ENCODE measurements at regions not wholly inside any gene's neighbourhood (a gene's known extent, or its start where the extent isn't known, plus 50 kb on each side); places are given as distances from the start of the nearest gene placed in this dataset.

GRCh38 chr9:88310310-88310980 lies 77.8 kb upstream of the SPIN1 start:
- no peak for TF ChIP-seq CTCF (IDR thresholded peaks at IDR 0.05)
- POLR2A ChIA-PET = no interaction called here
- ATAC-seq (ENCODE audit: low read depth) (no peak), DNase-seq (no peak)
- Mint-ChIP-seq H3K9me3 (no peaks in the 10 kb centered on the region), H3K36me3 (ENCODE audit: low read depth) (no peaks in the 10 kb centered on the region), H3K4me3 (no peak overlapping the region), H3K27ac (no peak overlapping the region), H3K4me1 (no peaks in the 10 kb centered on the region), H3K27me3 (peaks cover 12% of the 10 kb centered on the region)
- intact Hi-C loops (cut with micrococcal nuclease) = no loop called here
- CTCF ChIA-PET = no interaction called here

DNA sequence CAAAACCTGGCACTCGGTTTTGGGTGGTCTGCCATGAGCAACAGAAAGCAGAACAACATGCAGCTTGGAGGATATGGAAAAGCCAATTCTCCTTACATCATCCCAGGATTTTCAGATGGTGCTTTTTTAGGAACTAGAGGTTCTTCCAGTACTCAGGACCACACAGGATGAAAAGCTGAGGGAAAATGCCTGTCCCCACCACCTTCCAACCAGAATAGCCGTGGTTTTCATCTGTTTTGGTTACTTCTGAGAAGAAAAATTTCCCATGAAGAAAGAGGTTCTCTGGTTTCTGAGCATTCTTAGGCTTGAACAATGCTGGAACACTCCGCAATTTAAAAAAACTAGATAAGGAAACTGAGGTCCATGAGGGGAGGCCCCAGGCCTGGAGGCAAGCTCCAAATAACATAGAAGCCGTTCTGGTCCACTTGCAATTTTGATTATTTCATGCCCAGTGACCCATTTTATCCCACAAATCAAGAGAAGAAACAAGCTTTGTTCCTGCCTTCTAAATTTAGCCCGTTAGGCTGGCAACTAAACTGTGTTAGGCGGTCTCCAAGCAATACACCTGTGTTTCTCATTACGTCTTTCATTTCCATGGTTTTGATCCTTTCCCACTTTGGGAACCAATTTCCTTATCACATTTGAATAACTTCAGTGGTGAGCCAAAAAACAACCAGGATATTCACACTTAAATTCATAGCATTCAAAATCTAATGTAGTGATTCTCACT lies 79.2 kb upstream of the SPIN1 start:
- Mint-ChIP-seq H3K36me3 (ENCODE audit: low read depth) (no peaks in the 10 kb centered on the region), H3K4me1 (no peaks in the 10 kb centered on the region), H3K27ac (no peak overlapping the region), H3K4me3 (no peak overlapping the region), H3K27me3 (peaks cover 12% of the 10 kb centered on the region), H3K9me3 (no peaks in the 10 kb centered on the region)
- intact Hi-C loops (cut with micrococcal nuclease) = no loop called here
- ChIA-PET POLR2A (no interaction called here), CTCF (no interaction called here)
- no peak for DNase-seq
- no peak for TF ChIP-seq CTCF (IDR thresholded peaks at IDR 0.05)
- no peak for ATAC-seq (ENCODE audit: low read depth)

DNA sequence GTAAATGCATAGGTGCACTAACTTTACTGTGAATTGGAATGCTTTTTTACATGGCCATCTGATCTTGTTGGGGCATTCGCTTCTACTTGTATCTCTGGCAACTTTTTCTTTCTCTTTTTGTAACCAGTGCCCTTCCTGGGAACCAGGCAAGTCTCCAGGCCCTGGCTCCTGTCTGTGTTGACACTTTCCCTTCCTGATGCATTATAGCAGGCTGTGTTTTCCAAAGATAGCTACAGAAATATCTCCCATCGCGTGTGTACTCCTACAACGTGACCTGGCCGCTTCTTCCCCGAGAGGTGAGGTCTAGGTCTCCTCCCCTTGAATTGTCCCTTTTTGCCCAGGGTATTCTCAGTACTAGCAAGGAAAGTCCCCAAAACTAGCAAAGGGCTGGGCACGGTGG lies 81.1 kb upstream of the SPIN1 start:
- intact Hi-C loops (cut with micrococcal nuclease) = no loop called here
- no peak for DNase-seq
- ChIA-PET CTCF (no interaction called here), POLR2A (no interaction called here)
- Mint-ChIP-seq H3K27ac (no peak overlapping the region), H3K4me1 (no peaks in the 10 kb centered on the region), H3K27me3 (peaks cover 12% of the 10 kb centered on the region), H3K36me3 (ENCODE audit: low read depth) (no peaks in the 10 kb centered on the region), H3K4me3 (no peak overlapping the region), H3K9me3 (no peaks in the 10 kb centered on the region)
- no peak for TF ChIP-seq CTCF (IDR thresholded peaks at IDR 0.05)
- ATAC-seq (ENCODE audit: low read depth) = no peak

- ChIA-PET POLR2A (no interaction called here), CTCF (no interaction called here)
- ATAC-seq (ENCODE audit: low read depth) (no peak), DNase-seq (no peak)
- Mint-ChIP-seq H3K27ac (no peak overlapping the region), H3K36me3 (ENCODE audit: low read depth) (no peaks in the 10 kb centered on the region), H3K27me3 (peaks cover 9% of the 10 kb centered on the region), H3K9me3 (no peaks in the 10 kb centered on the region), H3K4me3 (no peak overlapping the region), H3K4me1 (no peaks in the 10 kb centered on the region)
- no peak for TF ChIP-seq CTCF (IDR thresholded peaks at IDR 0.05)
- intact Hi-C loops (cut with micrococcal nuclease) = no loop called here
Observed at GRCh38 chr9:88303721-88304451, 84.4 kb upstream of the SPIN1 start.

DNA sequence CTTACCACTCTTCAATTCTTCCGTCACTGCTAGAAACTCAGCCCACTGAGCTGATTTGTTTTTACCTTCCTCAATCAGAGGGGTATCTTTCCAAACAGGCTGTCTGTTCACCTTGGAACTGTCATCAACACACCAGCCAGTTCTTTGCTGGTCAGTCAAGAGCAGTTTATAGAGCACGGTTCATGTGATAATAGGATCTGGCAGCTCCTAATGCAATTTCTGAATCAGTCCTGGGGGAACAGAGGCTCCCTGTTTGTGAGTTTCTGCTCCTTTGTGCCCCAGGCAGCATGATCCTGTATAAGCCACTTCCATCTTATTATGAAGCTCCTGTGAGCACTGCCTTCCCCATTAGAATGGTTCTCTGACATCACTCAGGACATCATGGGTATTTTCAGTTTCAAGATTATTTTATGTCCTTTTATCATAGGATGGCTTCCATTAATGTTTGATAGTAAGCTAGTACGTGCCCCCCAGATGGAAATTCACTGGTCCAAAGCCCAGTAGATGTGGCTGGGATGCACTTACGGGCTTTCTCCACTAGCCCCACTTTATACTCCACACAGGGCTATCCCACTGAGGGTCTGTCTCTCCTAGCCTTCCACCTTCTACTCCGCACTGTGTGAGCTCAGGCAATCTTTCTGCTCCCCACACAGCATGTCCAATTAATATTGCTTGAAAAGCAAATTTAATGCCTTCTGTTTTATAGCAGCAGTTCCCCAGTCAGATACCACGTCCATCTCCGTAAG lies 85.5 kb upstream of the SPIN1 start:
- intact Hi-C loops (cut with micrococcal nuclease) = no loop called here
- Mint-ChIP-seq H3K27me3 (peaks cover 4% of the 10 kb centered on the region), H3K4me1 (no peaks in the 10 kb centered on the region), H3K36me3 (ENCODE audit: low read depth) (no peaks in the 10 kb centered on the region), H3K4me3 (no peak overlapping the region), H3K27ac (no peak overlapping the region), H3K9me3 (no peaks in the 10 kb centered on the region)
- ChIA-PET CTCF (no interaction called here), POLR2A (no interaction called here)
- DNase-seq (no peak), ATAC-seq (ENCODE audit: low read depth) (no peak)
- TF ChIP-seq CTCF (IDR thresholded peaks at IDR 0.05) = no peak
